H1 (cell line): ENCODE measurements at regions not wholly inside any gene's neighbourhood (a gene's known extent, or its start where the extent isn't known, plus 50 kb on each side); places are given as distances from the start of the nearest gene placed in this dataset.

Experiments used
- CTCF ChIA-PET: fragments of 300-600 bp; sonication (Branson Sonifier 250); formaldehyde crosslinking; loops from one replicate; lab custom pipeline; 2021; ENCODE audit not compliant: partially characterized antibody; lab: Charles Lee
- POLR2A ChIA-PET: fragments of 300-600 bp; sonication (Branson Sonifier 250); formaldehyde crosslinking; loops from one replicate; lab custom pipeline; 2021; ENCODE audit warnings: inconsistent platforms; ENCODE audit not compliant: partially characterized antibody; lab: Charles Lee
- DNase-seq, 2 experiments: peaks; one replicate each; pipeline versions ENCODE4 v3.0.0 to v3.0.0-alpha.2; 2010 to 2022; ENCODE audit warnings: low spot score in 2 of 2, low read depth in 1 of 2, mixed read lengths in 1 of 2
- FAIRE-seq: peaks from 2 replicates; lab custom pipeline; 2011; peaks lifted over from hg19 to GRCh38; lab: Jason Lieb, UNC
- H2AFZ ChIP-seq: 2 replicates; pipeline ENCODE4 v1.8.1; 2012; ENCODE audit warnings: low read length, inconsistent platforms
- H2AK5ac ChIP-seq: 2 replicates; pipeline ENCODE4 v1.6.1; 2013; ENCODE audit warnings: low read depth, low read length
- H2BK120ac ChIP-seq: replicated peaks from 2 replicates; pipeline ENCODE3; 2013; ENCODE audit warnings: low read depth, low read length, inconsistent platforms
- H2BK12ac ChIP-seq: 2 replicates; pipeline ENCODE4 v1.6.1; 2013; ENCODE audit warnings: low read depth, low read length
- H2BK15ac ChIP-seq: 2 replicates; pipeline ENCODE4 v1.6.1; 2013; ENCODE audit warnings: low read length
- H2BK20ac ChIP-seq: 2 replicates; pipeline ENCODE4 v1.6.1; 2013; ENCODE audit warnings: low read length
- H2BK5ac ChIP-seq: 2 replicates; pipeline ENCODE4 v1.6.1; 2013; ENCODE audit warnings: low read depth, low read length
- H3K14ac ChIP-seq: 2 replicates; pipeline ENCODE4 v1.6.1; 2013; ENCODE audit warnings: inconsistent platforms; ENCODE audit not compliant: insufficient read length
- H3K18ac ChIP-seq: 2 replicates; pipeline ENCODE4 v1.6.1; 2013; ENCODE audit warnings: low read length; ENCODE audit errors: extremely low read depth
- H3K23ac ChIP-seq: 2 replicates; pipeline ENCODE4 v1.6.1; 2013; ENCODE audit warnings: inconsistent platforms; ENCODE audit not compliant: insufficient read length
- H3K23me2 ChIP-seq: 2 replicates; pipeline ENCODE4 v1.6.1; 2013; ENCODE audit warnings: low read depth, low read length
- H3K27ac ChIP-seq: 2 replicates; pipeline ENCODE4 v1.6.1; 2011; ENCODE audit warnings: low read depth, low read length, inconsistent platforms
- H3K27me3 ChIP-seq, 4 experiments: replicated peaks in 1 of 4; 1 replicate in 1 of 4; 2 replicates in 3 of 4; pipeline versions ENCODE4 v1.6.1 to v1.8.1; 2011 to 2013; ENCODE audit warnings: low read length in 3 of 4, mild to moderate bottlenecking in 3 of 4, inconsistent platforms in 2 of 4, mixed read lengths in 2 of 4, moderate library complexity in 1 of 4; ENCODE audit not compliant: control insufficient read depth in 3 of 4, insufficient read depth in 3 of 4; ENCODE audit errors: extremely low read depth in 1 of 4
- H3K36me3 ChIP-seq, 4 experiments: 2 replicates each; pipeline versions ENCODE4 v1.6.1 to v1.8.1; 2011 to 2013; ENCODE audit warnings: mild to moderate bottlenecking in 4 of 4, low read length in 3 of 4, moderate library complexity in 2 of 4, control low read depth in 1 of 4, inconsistent platforms in 1 of 4; ENCODE audit not compliant: insufficient read depth in 4 of 4, control insufficient read depth in 2 of 4
- H3K4ac ChIP-seq: replicated peaks from 2 replicates; pipeline ENCODE3; 2013; ENCODE audit warnings: low read length, low read depth, mixed read lengths, inconsistent platforms; ENCODE audit not compliant: insufficient read length
- H3K4me1 ChIP-seq, 4 experiments: replicated peaks in 1 of 4; 1 replicate in 1 of 4; 2 replicates in 3 of 4; pipeline versions ENCODE4 v1.6.1 to v1.8.1; 2011 to 2013; ENCODE audit warnings: low read length in 3 of 4, inconsistent platforms in 2 of 4, mixed read lengths in 1 of 4; ENCODE audit not compliant: insufficient read depth in 4 of 4, control insufficient read depth in 3 of 4
- H3K4me2 ChIP-seq, 2 experiments: 2 replicates each; pipeline versions ENCODE4 v1.6.1 to v1.8.1; 2011 to 2013; ENCODE audit warnings: low read depth in 2 of 2, low read length in 2 of 2, control low read depth in 1 of 2, inconsistent platforms in 1 of 2, mild to moderate bottlenecking in 1 of 2; ENCODE audit not compliant: insufficient read depth in 1 of 2
- H3K4me3 ChIP-seq, 4 experiments: fragments of 200-600, 300-600 bp in 1 of 4; sonication (generic), shearing (Covaris generic), sonication (Bioruptor Twin) in 1 of 4; 2 replicates each; pipeline versions ENCODE4 v1.5.1 to v1.8.1; 2011 to 2016; ENCODE audit warnings: low read length in 4 of 4, low read depth in 3 of 4, control low read depth in 2 of 4, inconsistent platforms in 2 of 4, mild to moderate bottlenecking in 2 of 4, mixed read lengths in 1 of 4, moderate library complexity in 1 of 4; ENCODE audit not compliant: insufficient read depth in 2 of 4; ENCODE audit errors: extremely low read depth in 1 of 4
- H3K56ac ChIP-seq: replicated peaks from 2 replicates; pipeline ENCODE3; 2013; ENCODE audit warnings: low read depth, mild to moderate bottlenecking, mixed read lengths, low read length, inconsistent platforms; ENCODE audit not compliant: insufficient read length
- H3K79me1 ChIP-seq: 2 replicates; pipeline ENCODE4 v1.6.1; 2013; ENCODE audit warnings: low read depth, low read length, control low read depth
- H3K79me2 ChIP-seq, 2 experiments: 2 replicates each; pipeline versions ENCODE4 v1.6.1 to v1.8.1; 2012 to 2013; ENCODE audit warnings: low read length in 2 of 2, mild to moderate bottlenecking in 2 of 2, inconsistent platforms in 1 of 2; ENCODE audit not compliant: insufficient read depth in 2 of 2, control insufficient read depth in 1 of 2
- H3K9ac ChIP-seq, 4 experiments: replicated peaks in 1 of 4; 1 replicate in 1 of 4; 2 replicates in 3 of 4; pipeline versions ENCODE4 v1.6.1 to v1.8.1; 2011 to 2013; ENCODE audit warnings: low read depth in 3 of 4, low read length in 3 of 4, control low read depth in 2 of 4, mild to moderate bottlenecking in 2 of 4, moderate library complexity in 2 of 4, inconsistent platforms in 1 of 4; ENCODE audit errors: extremely low read depth in 1 of 4
- H3K9me3 ChIP-seq, 2 experiments: 2 replicates each; pipeline versions ENCODE4 v1.6.1 to v1.8.1; 2012 to 2013; ENCODE audit warnings: mild to moderate bottlenecking in 2 of 2, moderate library complexity in 2 of 2, control low read depth in 1 of 2, inconsistent platforms in 1 of 2, low read depth in 1 of 2, low read length in 1 of 2, mixed read lengths in 1 of 2; ENCODE audit not compliant: insufficient read depth in 2 of 2
- H4K20me1 ChIP-seq, 2 experiments: replicated peaks in 1 of 2; 2 replicates each; pipeline versions ENCODE3 to v1.8.1; 2011 to 2013; ENCODE audit warnings: inconsistent platforms in 2 of 2, low read length in 2 of 2, mild to moderate bottlenecking in 1 of 2; ENCODE audit not compliant: insufficient read depth in 2 of 2, control insufficient read depth in 1 of 2
- H4K5ac ChIP-seq: 2 replicates; pipeline ENCODE4 v1.6.1; 2013; ENCODE audit warnings: low read length, low read depth, mixed read lengths, inconsistent platforms; ENCODE audit not compliant: insufficient read length
- H4K8ac ChIP-seq: 2 replicates; pipeline ENCODE4 v1.8.0; 2013; ENCODE audit warnings: mild to moderate bottlenecking, moderate library complexity, low read length, inconsistent platforms; ENCODE audit not compliant: insufficient read depth; ENCODE audit errors: extremely low read depth
- H4K91ac ChIP-seq: replicated peaks from 2 replicates; pipeline ENCODE3; 2013; ENCODE audit warnings: low read length, mixed read lengths, inconsistent platforms; ENCODE audit not compliant: insufficient read length
- PHF8 ChIP-seq: fragments of 200-600 bp; sonication (generic); conservative IDR thresholded peaks from 2 replicates; pipeline ENCODE4 v1.7.1; 2012; ENCODE audit warnings: low read depth, mild to moderate bottlenecking, inconsistent platforms, low read length, moderate library complexity
- POU5F1 ChIP-seq: IDR thresholded peaks from 2 replicates; pipeline ENCODE4 v1.6.1; 2011; ENCODE audit warnings: low read depth, mild to moderate bottlenecking, low read length, moderate library complexity
- SIX5 ChIP-seq: IDR thresholded peaks from 2 replicates; pipeline ENCODE4 v1.6.1; 2011; ENCODE audit warnings: mild to moderate bottlenecking, low read depth, low read length
- SRF ChIP-seq: IDR thresholded peaks from 2 replicates; pipeline ENCODE4 v1.6.1; 2011; ENCODE audit warnings: mild to moderate bottlenecking, low read depth, low read length, moderate library complexity
- SUZ12 ChIP-seq: fragments of 200-600 bp; sonication (generic); IDR thresholded peaks from 2 replicates; pipeline ENCODE4 v1.6.1; 2012; ENCODE audit warnings: mild to moderate bottlenecking, inconsistent platforms, low read length, moderate library complexity, mixed read lengths
- WGBS, 2 experiments: shearing (Covaris generic) in 1 of 2; methylation state at CpG; one replicate each; pipeline versions ENCODE4 v1.1.6 to v1.1.7; 2013 to 2015; ENCODE audit warnings: low lambda C conversion rate in 2 of 2, mixed read lengths in 2 of 2, inconsistent platforms in 1 of 2, low coverage in 1 of 2, missing lambda C conversion rate in 1 of 2; ENCODE audit not compliant: insufficient replicate concordance in 2 of 2, insufficient coverage in 1 of 2, insufficient read length in 1 of 2; ENCODE audit errors: extremely low coverage in 1 of 2, missing lambda C conversion rate in 1 of 2; 5-methylcytosine and 5-hydroxymethylcytosine counted together
- TF ChIP-seq, protein P1 (sequence below): IDR thresholded peaks from 2 replicates; pipeline ENCODE4 v1.6.1; 2011; ENCODE audit warnings: low read depth, mild to moderate bottlenecking, low read length; ENCODE audit not compliant: insufficient read depth
- TF ChIP-seq, protein P2 (sequence below), 3 experiments: IDR thresholded peaks; 1 replicate in 2 of 3; 2 replicates in 1 of 3; pipeline versions ENCODE4 v1.5.1 to v1.6.1; 2011; ENCODE audit warnings: low read length in 3 of 3, mild to moderate bottlenecking in 3 of 3, inconsistent platforms in 2 of 3, low read depth in 1 of 3, moderate library complexity in 1 of 3; ENCODE audit not compliant: insufficient read depth in 1 of 3; ENCODE audit errors: control extremely low read depth in 1 of 3

DNA sequence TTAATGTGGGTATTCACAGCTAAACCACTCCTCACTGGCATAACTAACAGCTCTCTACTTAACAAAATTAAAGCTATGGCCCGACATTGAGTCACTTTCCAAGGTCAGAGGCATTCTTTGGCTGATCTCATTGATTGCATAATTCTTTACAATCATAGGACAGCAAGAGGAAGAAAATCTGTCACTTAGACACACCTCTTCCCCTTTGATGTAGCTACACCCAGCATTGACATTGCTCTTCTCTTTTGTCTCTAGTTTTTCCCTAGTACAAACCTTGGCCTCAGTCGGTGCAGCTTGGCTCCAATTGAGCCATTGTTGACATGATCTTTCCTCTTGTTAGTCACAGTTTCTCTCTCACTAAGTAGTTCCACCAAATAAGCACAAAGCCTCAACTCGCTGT, 313.3 kb upstream of the ACTRT1 start:
- H3K56ac ChIP-seq = no peak overlapping the region
- H4K91ac ChIP-seq = no peak overlapping the region
- H2BK120ac ChIP-seq = no peak overlapping the region
- no peak overlapping the region for H3K4me2 ChIP-seq
- ChIA-PET CTCF (no interaction called here), POLR2A (no interaction called here)
- 100% methylated on average over 3 of the region's 3 CpGs; no CpG with 5 or more reads in 1 of the 2 experiments for WGBS, 2 experiments
- H3K36me3 ChIP-seq = no peaks in the 10 kb centered on the region
- H2BK12ac ChIP-seq = no peak overlapping the region
- FAIRE-seq = no peak
- no peak overlapping the region for H4K8ac ChIP-seq
- H3K4ac ChIP-seq = no peak overlapping the region
- H3K27ac ChIP-seq = no peak overlapping the region
- no peaks in the 10 kb centered on the region for H3K23me2 ChIP-seq
- no peak overlapping the region for H3K18ac ChIP-seq
- no peak overlapping the region for H2AK5ac ChIP-seq
- H2BK5ac ChIP-seq = no peak overlapping the region
- H3K9ac ChIP-seq = no peak overlapping the region
- H3K79me1 ChIP-seq = no peaks in the 10 kb centered on the region
- H3K4me1 ChIP-seq = no peaks in the 10 kb centered on the region
- no peak overlapping the region for H3K23ac ChIP-seq
- TF ChIP-seq PHF8 = no peak
- no peak for TF ChIP-seq SRF
- no peak for TF ChIP-seq SIX5
- TF ChIP-seq SUZ12 = no peak
- TF ChIP-seq, protein P1, sequence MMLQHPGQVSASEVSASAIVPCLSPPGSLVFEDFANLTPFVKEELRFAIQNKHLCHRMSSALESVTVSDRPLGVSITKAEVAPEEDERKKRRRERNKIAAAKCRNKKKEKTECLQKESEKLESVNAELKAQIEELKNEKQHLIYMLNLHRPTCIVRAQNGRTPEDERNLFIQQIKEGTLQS = no peak
- TF ChIP-seq POU5F1 = no peak
- TF ChIP-seq, protein P2, sequence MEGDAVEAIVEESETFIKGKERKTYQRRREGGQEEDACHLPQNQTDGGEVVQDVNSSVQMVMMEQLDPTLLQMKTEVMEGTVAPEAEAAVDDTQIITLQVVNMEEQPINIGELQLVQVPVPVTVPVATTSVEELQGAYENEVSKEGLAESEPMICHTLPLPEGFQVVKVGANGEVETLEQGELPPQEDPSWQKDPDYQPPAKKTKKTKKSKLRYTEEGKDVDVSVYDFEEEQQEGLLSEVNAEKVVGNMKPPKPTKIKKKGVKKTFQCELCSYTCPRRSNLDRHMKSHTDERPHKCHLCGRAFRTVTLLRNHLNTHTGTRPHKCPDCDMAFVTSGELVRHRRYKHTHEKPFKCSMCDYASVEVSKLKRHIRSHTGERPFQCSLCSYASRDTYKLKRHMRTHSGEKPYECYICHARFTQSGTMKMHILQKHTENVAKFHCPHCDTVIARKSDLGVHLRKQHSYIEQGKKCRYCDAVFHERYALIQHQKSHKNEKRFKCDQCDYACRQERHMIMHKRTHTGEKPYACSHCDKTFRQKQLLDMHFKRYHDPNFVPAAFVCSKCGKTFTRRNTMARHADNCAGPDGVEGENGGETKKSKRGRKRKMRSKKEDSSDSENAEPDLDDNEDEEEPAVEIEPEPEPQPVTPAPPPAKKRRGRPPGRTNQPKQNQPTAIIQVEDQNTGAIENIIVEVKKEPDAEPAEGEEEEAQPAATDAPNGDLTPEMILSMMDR (IDR thresholded peaks at IDR 0.05; ENCODE audit: control extremely low read depth in 1 of 3, insufficient read depth in 1 of 3, low read depth in 1 of 3, low read length in 3 of 3) = no peak
- TF ChIP-seq, all 59 proteins: peak for 0
- H4K20me1 ChIP-seq = no peaks in the 10 kb centered on the region
- no peak overlapping the region for H2BK20ac ChIP-seq
- no peak overlapping the region for H2AFZ ChIP-seq
- H3K4me3 ChIP-seq = no peak overlapping the region
- H3K9me3 ChIP-seq = no peaks in the 10 kb centered on the region
- H3K27me3 ChIP-seq = no peaks in the 10 kb centered on the region
- no peaks in the 10 kb centered on the region for H3K79me2 ChIP-seq
- no peak overlapping the region for H3K14ac ChIP-seq
- H2BK15ac ChIP-seq = no peak overlapping the region
- H4K5ac ChIP-seq = no peak overlapping the region
- no peak for DNase-seq
